HG03108 (cell line): ENCODE measurements at regions not wholly inside any gene's neighbourhood (a gene's known extent, or its start where the extent isn't known, plus 50 kb on each side); places are given as distances from the start of the nearest gene placed in this dataset.

Source experiments
- ATAC-seq: cut with Tn5 transposase; IDR thresholded peaks from one replicate; pipeline ENCODE4 v1.9.1; 2021; ENCODE audit warnings: moderate library complexity; ENCODE audit not compliant: unreplicated experiment

GRCh38 chr19:27754700-27755099 is 1458.3 kb downstream of the UQCRFS1 start:
- no peak for ATAC-seq

GRCh38 chr19:27753622-27754021 is 1459.3 kb downstream of the UQCRFS1 start:
- no peak for ATAC-seq

DNA sequence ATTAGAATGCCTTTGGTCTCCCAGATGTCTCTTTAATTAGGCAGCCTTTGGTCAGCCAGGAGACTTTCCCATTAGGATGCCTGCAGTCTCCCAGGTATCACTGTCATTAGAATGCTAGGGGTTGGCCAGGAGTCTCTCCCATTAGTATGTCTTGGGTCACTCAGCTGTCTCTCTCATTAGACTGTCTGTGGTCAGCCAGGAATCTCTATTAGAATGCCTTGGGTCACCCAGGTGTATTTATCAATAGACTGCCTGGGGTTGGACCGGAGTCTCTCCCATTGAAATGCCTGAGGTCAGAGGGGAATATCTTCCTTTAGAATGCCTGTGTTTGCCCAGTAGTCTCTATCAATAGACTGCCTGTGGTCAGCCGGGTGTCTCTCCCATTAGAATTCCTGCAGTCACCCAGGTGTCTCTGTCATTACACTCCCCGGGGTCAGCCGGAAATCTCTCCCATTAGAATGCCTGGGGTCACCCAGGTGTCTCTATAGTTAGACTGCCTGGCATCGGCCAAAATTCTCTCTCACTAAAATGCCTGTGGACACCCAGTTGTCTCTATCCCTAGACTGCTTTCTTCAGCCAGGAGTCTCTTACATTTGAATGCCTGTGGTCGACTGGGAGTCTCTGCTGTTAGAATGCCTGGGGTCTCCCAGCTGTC is 1460.3 kb downstream of the UQCRFS1 start:
- ATAC-seq, result no peak

DNA sequence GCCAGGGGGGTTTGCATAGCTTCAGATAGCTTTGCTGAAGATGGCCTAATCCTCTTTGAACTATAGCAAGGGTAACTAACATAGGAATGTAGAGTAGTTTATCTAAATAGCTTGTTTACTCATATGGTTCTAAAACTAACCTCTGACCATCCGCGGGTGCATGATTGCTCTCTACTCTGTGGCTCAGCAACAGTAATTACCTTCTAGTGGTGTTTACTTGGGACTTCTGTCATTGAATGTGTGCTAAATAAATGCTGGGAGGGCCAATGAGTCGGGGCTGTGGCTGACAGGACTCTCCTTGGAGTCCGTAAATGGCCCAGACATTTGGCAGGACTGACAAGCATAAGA is 1461.9 kb downstream of the UQCRFS1 start:
- ATAC-seq, result no peak

DNA sequence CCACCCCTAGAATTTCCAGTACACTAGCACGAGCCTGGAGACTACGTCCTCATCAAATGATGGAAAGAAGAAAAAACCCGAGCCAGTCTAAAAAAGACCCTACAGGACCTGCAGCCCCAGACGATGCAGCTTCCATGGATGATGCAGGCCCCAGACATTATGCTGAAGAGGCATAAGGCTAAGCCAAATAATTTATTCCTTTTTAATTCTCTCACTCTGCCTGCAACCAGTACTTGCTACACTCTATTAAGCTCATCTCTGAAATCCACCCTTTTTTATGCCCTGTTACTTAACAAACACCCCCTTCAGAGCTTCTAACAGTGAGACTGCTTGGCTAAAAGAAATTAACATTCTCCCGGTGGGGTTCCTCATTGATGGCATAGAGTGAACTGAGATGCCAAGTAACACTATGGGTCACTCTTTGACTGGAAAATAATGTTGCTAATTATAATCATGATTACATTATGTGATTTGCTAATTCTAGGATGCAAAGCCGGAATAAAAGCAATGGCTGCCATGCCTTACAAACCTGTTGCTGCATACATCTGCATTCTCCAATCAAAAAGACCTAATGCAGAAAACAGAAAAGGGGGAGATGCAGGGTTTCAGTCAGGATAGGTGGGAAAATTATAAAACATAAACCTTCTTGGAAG is 1462.4 kb downstream of the UQCRFS1 start:
- ATAC-seq, result no peak

DNA sequence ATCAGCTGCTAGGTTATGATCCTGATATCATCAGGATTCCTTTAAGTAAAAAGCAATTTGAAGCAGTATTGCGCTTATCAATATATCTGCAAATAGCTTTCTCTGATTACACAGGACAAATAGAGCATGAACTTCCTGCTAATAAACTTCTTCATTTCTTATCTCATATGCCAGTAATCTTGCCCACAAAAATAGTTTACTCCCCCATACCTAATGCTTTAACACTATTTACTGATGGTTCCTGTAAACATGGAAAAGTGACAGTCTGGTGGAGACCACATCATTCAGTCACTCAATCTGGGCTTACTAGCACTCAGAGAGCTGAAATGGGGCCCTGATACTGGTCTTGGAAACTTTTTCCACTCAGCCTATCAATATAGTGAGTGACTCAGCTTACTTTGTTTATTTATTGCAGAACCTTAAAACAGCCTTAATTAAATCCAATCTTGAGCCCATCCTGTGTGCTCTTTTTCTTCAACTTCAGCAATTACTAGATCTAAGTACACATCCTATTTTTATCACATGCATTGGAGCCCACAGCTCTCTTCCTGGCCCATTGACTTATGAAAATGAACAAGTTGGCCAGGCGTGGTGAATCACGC is 1464.3 kb downstream of the UQCRFS1 start:
- ATAC-seq, result no peak

GRCh38 chr19:27746691-27747380 is 1466.1 kb downstream of the UQCRFS1 start:
- no peak for ATAC-seq

DNA sequence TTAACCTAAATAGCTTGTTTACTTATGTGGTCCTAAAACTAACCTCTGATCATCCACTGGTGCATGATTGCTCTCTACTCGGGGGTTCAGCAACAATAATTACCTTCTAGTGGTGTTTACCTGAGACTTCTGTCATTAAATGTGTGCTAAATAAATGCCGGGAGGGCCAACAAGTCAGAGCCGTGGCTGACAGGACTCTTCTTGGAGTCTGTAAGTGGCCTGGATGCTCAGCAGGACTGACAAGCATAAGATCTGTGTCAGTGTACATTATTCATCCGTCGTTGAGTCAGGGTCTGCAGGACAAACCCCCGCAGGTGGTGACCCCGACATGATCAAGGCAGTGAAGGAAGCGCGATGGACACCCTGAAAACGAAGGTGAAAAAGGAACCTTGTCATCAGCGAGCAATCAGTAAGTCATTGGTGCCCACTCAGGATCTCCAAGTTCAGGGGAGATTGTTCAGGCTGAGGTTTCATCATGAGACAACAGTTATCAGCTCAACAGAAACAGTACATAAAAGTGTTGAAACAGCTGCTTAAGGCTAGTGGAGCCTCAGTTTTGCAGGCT is 1466.9 kb downstream of the UQCRFS1 start:
- no peak for ATAC-seq

DNA sequence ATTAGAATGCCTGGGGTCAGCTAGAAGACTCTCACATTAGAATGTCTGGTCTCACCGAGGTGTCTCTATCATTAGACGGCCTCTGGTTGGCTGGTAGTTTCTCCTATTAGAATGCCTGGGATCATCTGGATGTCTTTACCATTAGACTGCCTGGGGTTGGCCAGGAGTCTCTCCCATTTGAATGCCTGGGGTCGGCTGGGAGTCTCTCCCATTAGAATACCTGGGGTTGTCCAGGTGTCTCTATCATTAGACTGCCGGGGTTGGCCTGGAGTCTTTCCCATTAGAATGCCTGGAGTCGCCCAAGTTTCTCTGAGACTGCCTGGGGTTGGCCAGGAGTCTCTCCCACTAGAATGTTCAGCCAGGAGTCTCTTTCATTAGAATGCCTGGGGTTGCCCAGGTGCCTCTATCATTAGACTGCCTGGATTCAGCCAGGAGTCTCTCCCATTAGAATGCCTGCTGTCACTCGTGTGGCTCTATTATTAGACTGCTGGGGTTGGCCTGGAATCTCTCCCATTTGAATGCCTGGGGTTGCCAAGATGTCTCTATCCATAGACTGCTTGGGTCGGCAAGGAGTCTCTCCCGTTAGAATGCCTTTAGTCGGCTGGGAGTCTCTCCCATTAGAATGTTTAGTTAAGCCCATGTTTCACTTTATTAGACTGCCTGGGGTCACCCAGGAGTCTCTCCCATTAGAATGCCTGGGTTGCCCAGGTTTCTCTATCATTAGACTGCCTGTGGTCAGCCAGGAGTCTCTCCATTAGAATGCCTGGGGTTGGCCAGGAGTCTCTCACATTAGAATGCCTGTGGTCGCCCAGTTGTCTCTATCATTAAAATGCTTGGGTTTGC is 1467.8 kb downstream of the UQCRFS1 start:
- ATAC-seq, result no peak

DNA sequence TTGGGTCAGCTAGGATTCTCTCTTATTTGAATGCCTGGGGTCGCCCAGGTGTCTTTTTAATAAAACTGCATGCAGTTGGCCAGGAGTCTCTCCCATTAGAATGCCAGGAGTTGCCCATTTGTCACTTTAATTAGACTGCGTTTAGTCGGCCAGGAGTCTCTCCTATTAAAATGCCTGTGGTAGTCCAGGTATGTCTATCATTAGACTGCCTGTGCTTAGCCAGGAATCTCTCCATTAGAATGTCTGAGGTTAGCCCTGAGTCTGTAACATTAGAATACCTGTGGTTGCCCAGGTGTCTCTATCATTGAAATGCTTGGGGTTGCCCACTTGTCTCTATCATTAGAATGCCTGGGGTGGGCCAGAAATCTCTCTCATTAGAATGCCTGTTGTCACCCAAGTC is 1470.9 kb downstream of the UQCRFS1 start:
- no peak for ATAC-seq

DNA sequence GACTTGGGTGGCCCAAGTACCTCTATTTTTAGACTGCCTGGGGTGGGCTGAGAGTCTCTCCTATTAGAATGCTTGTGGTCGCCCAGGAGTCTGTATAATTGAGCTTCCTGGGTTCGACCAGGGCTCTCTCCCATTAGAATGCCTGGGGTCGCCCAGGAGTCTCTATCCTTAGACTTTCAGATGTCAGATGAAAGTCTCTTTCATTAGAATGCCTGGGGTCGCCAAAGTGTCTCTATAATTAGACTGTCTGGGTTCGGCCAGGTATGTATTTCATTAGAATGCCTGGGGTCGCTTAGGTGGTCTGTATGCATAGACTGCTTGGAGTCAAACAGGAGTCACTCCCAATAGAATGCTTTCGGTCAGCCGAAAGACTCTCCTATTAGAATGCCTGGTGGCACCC is 1471.7 kb downstream of the UQCRFS1 start:
- ATAC-seq, result no peak

- no peak for ATAC-seq
Observed at GRCh38 chr19:27740396-27740795, 1472.6 kb downstream of the UQCRFS1 start.

- ATAC-seq, result no peak
Observed at GRCh38 chr19:27738569-27739193, 1474.3 kb downstream of the UQCRFS1 start.

- no peak for ATAC-seq
Observed at GRCh38 chr19:27736225-27736624, 1476.7 kb downstream of the UQCRFS1 start.

DNA sequence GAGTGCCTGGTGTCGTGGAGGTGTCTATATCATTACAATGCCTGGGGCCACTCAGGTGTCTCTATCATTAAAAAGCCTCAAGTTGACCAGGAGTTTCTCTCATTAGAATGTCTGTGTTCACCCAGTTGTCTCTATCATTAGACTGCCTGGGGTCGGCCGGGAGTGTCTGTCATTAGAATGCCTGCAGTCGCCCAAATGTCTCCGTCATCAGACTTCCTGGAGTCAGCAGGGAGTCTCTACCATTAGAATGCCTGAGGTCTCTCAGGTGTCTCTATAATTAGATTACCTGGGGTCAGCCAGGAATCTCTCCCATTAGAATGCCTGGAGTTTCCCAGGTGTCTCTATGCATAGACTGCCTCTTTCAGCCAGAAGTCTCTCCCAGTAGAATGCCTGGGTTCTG is 1477.6 kb downstream of the UQCRFS1 start:
- no peak for ATAC-seq

GRCh38 chr19:27734496-27735220 is 1478.3 kb downstream of the UQCRFS1 start:
- ATAC-seq, result no peak

GRCh38 chr19:27733551-27734266 is 1479.2 kb downstream of the UQCRFS1 start:
- ATAC-seq, result no peak

GRCh38 chr19:27729332-27729731 is 1483.6 kb downstream of the UQCRFS1 start:
- ATAC-seq, result no peak

DNA sequence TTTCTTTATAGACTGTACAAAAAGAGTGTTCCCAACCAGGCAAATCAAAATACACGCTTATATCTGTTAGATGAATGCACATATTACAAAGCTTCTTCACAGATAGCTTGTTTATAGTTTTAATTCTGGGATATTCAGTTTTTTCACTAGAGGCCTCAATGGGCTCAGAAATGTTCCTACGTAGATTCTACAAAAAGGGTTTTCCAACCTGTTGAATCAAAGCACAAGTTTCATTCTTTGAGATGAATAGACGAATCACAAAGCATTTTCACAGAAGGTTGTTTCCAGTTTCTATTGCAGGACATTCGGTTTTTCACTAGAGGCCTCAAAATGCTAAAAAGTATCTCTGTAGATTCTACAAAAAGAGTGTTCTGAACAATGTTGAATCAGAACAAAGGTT is 1490.3 kb downstream of the UQCRFS1 start:
- no peak for ATAC-seq
